ENCODE measurements at regions not wholly inside any gene's neighbourhood (a gene's known extent, or its start where the extent isn't known, plus 50 kb on each side); places are given as distances from the start of the nearest gene placed in this dataset.

GRCh38 chr1:9183441-9183840, 51.1 kb upstream of the H6PD start:
- H3K9me3 Mint-ChIP-seq, result no peaks in the 10 kb centered on the region
- H3K27me3 Mint-ChIP-seq, result peaks cover 18% of the 10 kb centered on the region
- H3K4me3 Mint-ChIP-seq, result peak overlapping the region; percentile 87
- no peaks in the 10 kb centered on the region for H3K36me3 Mint-ChIP-seq
- TF ChIP-seq, protein P1, sequence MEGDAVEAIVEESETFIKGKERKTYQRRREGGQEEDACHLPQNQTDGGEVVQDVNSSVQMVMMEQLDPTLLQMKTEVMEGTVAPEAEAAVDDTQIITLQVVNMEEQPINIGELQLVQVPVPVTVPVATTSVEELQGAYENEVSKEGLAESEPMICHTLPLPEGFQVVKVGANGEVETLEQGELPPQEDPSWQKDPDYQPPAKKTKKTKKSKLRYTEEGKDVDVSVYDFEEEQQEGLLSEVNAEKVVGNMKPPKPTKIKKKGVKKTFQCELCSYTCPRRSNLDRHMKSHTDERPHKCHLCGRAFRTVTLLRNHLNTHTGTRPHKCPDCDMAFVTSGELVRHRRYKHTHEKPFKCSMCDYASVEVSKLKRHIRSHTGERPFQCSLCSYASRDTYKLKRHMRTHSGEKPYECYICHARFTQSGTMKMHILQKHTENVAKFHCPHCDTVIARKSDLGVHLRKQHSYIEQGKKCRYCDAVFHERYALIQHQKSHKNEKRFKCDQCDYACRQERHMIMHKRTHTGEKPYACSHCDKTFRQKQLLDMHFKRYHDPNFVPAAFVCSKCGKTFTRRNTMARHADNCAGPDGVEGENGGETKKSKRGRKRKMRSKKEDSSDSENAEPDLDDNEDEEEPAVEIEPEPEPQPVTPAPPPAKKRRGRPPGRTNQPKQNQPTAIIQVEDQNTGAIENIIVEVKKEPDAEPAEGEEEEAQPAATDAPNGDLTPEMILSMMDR (conservative IDR thresholded peaks at IDR 0.05), result no peak
- DNase-seq (ENCODE audit: extremely low spot score, unreplicated experiment), result no peak
- peak overlapping the region; percentile 83 for H3K27ac Mint-ChIP-seq
- peaks cover 5% of the 10 kb centered on the region for H3K4me1 Mint-ChIP-seq (ENCODE audit: unreplicated experiment)

- Mint-ChIP-seq H3K27me3 (peaks cover 18% of the 10 kb centered on the region), H3K4me1 (ENCODE audit: unreplicated experiment) (peaks cover 5% of the 10 kb centered on the region), H3K36me3 (no peaks in the 10 kb centered on the region), H3K4me3 (peak overlapping the region; percentile 87), H3K9me3 (no peaks in the 10 kb centered on the region), H3K27ac (no peak overlapping the region)
- TF ChIP-seq, protein P1 (conservative IDR thresholded peaks at IDR 0.05), result no peak
- no peak for DNase-seq (ENCODE audit: extremely low spot score, unreplicated experiment)
Observed at GRCh38 chr1:9183898-9184297, 50.7 kb upstream of the H6PD start.

- no peak for DNase-seq (ENCODE audit: extremely low spot score, unreplicated experiment)
- Mint-ChIP-seq H3K27me3 (peaks cover 18% of the 10 kb centered on the region), H3K27ac (no peak overlapping the region), H3K4me1 (ENCODE audit: unreplicated experiment) (peaks cover 2% of the 10 kb centered on the region), H3K36me3 (peaks cover 2% of the 10 kb centered on the region), H3K4me3 (peak overlapping the region; percentile 55), H3K9me3 (no peaks in the 10 kb centered on the region)
- TF ChIP-seq, protein P1 (conservative IDR thresholded peaks at IDR 0.05), result no peak
Observed at GRCh38 chr1:9184749-9185148, 49.8 kb upstream of the H6PD start.
